Neural cell (in vitro differentiated cells): ENCODE measurements at regions not wholly inside any gene's neighbourhood (a gene's known extent, or its start where the extent isn't known, plus 50 kb on each side); places are given as distances from the start of the nearest gene placed in this dataset.

Experiments used
- H2AFZ ChIP-seq: fragments of 200-600, 300-800 bp; sonication (generic), shearing (Covaris generic); 2 replicates; pipeline ENCODE4 v1.6.0; 2014; ENCODE audit warnings: low read depth, mild to moderate bottlenecking, antibody characterized with exemption, low read length, moderate library complexity
- H3F3A ChIP-seq: fragments of 200-600 bp; shearing (Covaris generic); 2 replicates; pipeline ENCODE4 v1.6.1; 2016; ENCODE audit warnings: mild to moderate bottlenecking, moderate library complexity, mixed read lengths, antibody characterized with exemption, low read length; ENCODE audit not compliant: insufficient read depth, poor library complexity, severe bottlenecking
- H3K27ac ChIP-seq: fragments of 200-600, 300-800 bp; sonication (generic), shearing (Covaris generic); 2 replicates; pipeline ENCODE4 v1.5.1; 2014; ENCODE audit warnings: mild to moderate bottlenecking, low read length, moderate library complexity
- H3K27me3 ChIP-seq: fragments of 300-800, 200-600 bp; sonication (generic), shearing (Covaris generic); 2 replicates; pipeline ENCODE4 v1.6.0; 2014; ENCODE audit warnings: mild to moderate bottlenecking, low read depth, low read length, moderate library complexity; ENCODE audit not compliant: insufficient read depth
- H3K36me3 ChIP-seq: fragments of 300-800, 200-600 bp; sonication (generic), shearing (Covaris generic); 2 replicates; pipeline ENCODE4 v1.5.1; 2014; ENCODE audit warnings: mild to moderate bottlenecking, antibody characterized with exemption, low read length, moderate library complexity; ENCODE audit not compliant: insufficient read depth
- H3K4me2 ChIP-seq: fragments of 300-800, 200-600 bp; sonication (generic), shearing (Covaris generic); 2 replicates; pipeline ENCODE4 v1.6.0; 2014; ENCODE audit warnings: mild to moderate bottlenecking, low read length
- H3K4me3 ChIP-seq: fragments of 300-800, 200-600 bp; sonication (generic), shearing (Covaris generic); 2 replicates; pipeline ENCODE4 v1.5.1; 2014; ENCODE audit warnings: mild to moderate bottlenecking, low read length, moderate library complexity
- H3K79me2 ChIP-seq: fragments of 200-600 bp; shearing (Covaris generic); replicated peaks from 2 replicates; pipeline ENCODE4 v1.6.0; 2014; ENCODE audit warnings: mild to moderate bottlenecking, low read length, moderate library complexity; ENCODE audit not compliant: insufficient read depth
- H3K9ac ChIP-seq: fragments of 300-800, 200-600 bp; sonication (generic), shearing (Covaris generic); 2 replicates; pipeline ENCODE4 v1.6.1; 2016; ENCODE audit warnings: mild to moderate bottlenecking, low read length, mixed read lengths
- H3K9me2 ChIP-seq: fragments of 200-600 bp; shearing (Covaris generic); 2 replicates; pipeline ENCODE4 v1.6.1; 2016; ENCODE audit warnings: mild to moderate bottlenecking, low read length, mixed read lengths; ENCODE audit not compliant: insufficient read depth
- H3K9me3 ChIP-seq: fragments of 200-600, 300-800 bp; sonication (generic), shearing (Covaris generic); 2 replicates; pipeline ENCODE4 v1.6.1; 2016; ENCODE audit warnings: mild to moderate bottlenecking, mixed run types, low read length, moderate library complexity, mixed read lengths
- H4K20me1 ChIP-seq: fragments of 200-600 bp; shearing (Covaris generic); 2 replicates; pipeline ENCODE4 v1.6.1; 2016; ENCODE audit warnings: mild to moderate bottlenecking, mixed run types; ENCODE audit not compliant: insufficient read depth
- CTCF ChIP-seq: fragments of 450-650 bp; IDR thresholded peaks from 2 replicates; pipeline ENCODE4 v1.5.1; 2014; ENCODE audit warnings: antibody characterized with exemption, mild to moderate bottlenecking, moderate library complexity; ENCODE audit not compliant: poor library complexity, severe bottlenecking
- EP300 ChIP-seq: fragments of 450-650 bp; conservative IDR thresholded peaks from 2 replicates; pipeline ENCODE4 v1.6.1; 2014; ENCODE audit warnings: antibody characterized with exemption, mild to moderate bottlenecking, moderate library complexity; ENCODE audit not compliant: poor library complexity, severe bottlenecking
- EZH2 ChIP-seq: fragments of 200-600, 300-800 bp; shearing (Covaris generic), sonication (generic); IDR thresholded peaks from 2 replicates; pipeline ENCODE4 v1.6.1; 2014; ENCODE audit warnings: antibody characterized with exemption, low read length, borderline replicate concordance, mild to moderate bottlenecking; ENCODE audit not compliant: insufficient read depth, poor library complexity, severe bottlenecking
- MXI1 ChIP-seq: fragments of 450-650 bp; conservative IDR thresholded peaks from 2 replicates; pipeline ENCODE4 v1.6.1; 2014; ENCODE audit warnings: antibody characterized with exemption, mild to moderate bottlenecking; ENCODE audit not compliant: poor library complexity, severe bottlenecking
- POLR2AphosphoS5 ChIP-seq: IDR thresholded peaks from 2 replicates; pipeline ENCODE4 v1.6.1; 2012
- RAD21 ChIP-seq: fragments of 450-650 bp; conservative IDR thresholded peaks from 2 replicates; pipeline ENCODE4 v1.6.1; 2014; ENCODE audit warnings: antibody characterized with exemption, mild to moderate bottlenecking, moderate library complexity
- REST ChIP-seq: IDR thresholded peaks from 2 replicates; pipeline ENCODE4 v1.6.1; 2012; ENCODE audit warnings: borderline replicate concordance
- SMC3 ChIP-seq: fragments of 450-650 bp; conservative IDR thresholded peaks from 2 replicates; pipeline ENCODE4 v1.6.1; 2014; ENCODE audit warnings: antibody characterized with exemption, mild to moderate bottlenecking, moderate library complexity; ENCODE audit not compliant: poor library complexity
- TAF1 ChIP-seq: IDR thresholded peaks from 2 replicates; pipeline ENCODE4 v1.6.1; 2012; ENCODE audit warnings: low read depth

GRCh38 chr12:92077530-92077929, 68.1 kb downstream of the BTG1 start:
- Histone ChIP-seq H3K9ac (no peak overlapping the region), H3K27ac (no peak overlapping the region)

GRCh38 chr12:92076101-92076500, 69.5 kb downstream of the BTG1 start:
- H3K27me3 ChIP-seq: no peaks in the 10 kb centered on the region
- H3K9me2 ChIP-seq: no peaks in the 10 kb centered on the region
- no peak overlapping the region for H3K27ac ChIP-seq
- H3K79me2 ChIP-seq: no peaks in the 10 kb centered on the region
- no peaks in the 10 kb centered on the region for H3F3A ChIP-seq
- no peak overlapping the region for H3K9ac ChIP-seq
- no peaks in the 10 kb centered on the region for H3K36me3 ChIP-seq
- no peak overlapping the region for H2AFZ ChIP-seq
- no peaks in the 10 kb centered on the region for H3K9me3 ChIP-seq
- H3K4me2 ChIP-seq: no peak overlapping the region
- no peak overlapping the region for H3K4me3 ChIP-seq
- H4K20me1 ChIP-seq: no peaks in the 10 kb centered on the region
- TF ChIP-seq REST (no peak), EP300 (no peak), EZH2 (no peak), SMC3 (no peak), POLR2AphosphoS5 (no peak), MXI1 (no peak), RAD21 (no peak), CTCF (no peak), TAF1 (no peak)

More at GRCh38 chr12:92077530-92077929, 68.1 kb downstream of the BTG1 start:
- H3K4me3 ChIP-seq: no peak overlapping the region
- H4K20me1 ChIP-seq: no peaks in the 10 kb centered on the region
- H3K9me3 ChIP-seq: no peaks in the 10 kb centered on the region
- no peaks in the 10 kb centered on the region for H3K27me3 ChIP-seq
- H2AFZ ChIP-seq: no peak overlapping the region
- no peaks in the 10 kb centered on the region for H3K36me3 ChIP-seq
- H3K4me2 ChIP-seq: no peak overlapping the region
- H3K9me2 ChIP-seq: no peaks in the 10 kb centered on the region
- no peak for TF ChIP-seq REST
- no peak for TF ChIP-seq RAD21
- no peak for TF ChIP-seq MXI1
- no peak for TF ChIP-seq POLR2AphosphoS5
- no peak for TF ChIP-seq EP300
- no peak for TF ChIP-seq TAF1
- TF ChIP-seq EZH2: no peak
- H3F3A ChIP-seq: no peaks in the 10 kb centered on the region
- H3K79me2 ChIP-seq: no peaks in the 10 kb centered on the region
